ENCODE measurements at regions not wholly inside any gene's neighbourhood (a gene's known extent, or its start where the extent isn't known, plus 50 kb on each side); places are given as distances from the start of the nearest gene placed in this dataset.

DNA sequence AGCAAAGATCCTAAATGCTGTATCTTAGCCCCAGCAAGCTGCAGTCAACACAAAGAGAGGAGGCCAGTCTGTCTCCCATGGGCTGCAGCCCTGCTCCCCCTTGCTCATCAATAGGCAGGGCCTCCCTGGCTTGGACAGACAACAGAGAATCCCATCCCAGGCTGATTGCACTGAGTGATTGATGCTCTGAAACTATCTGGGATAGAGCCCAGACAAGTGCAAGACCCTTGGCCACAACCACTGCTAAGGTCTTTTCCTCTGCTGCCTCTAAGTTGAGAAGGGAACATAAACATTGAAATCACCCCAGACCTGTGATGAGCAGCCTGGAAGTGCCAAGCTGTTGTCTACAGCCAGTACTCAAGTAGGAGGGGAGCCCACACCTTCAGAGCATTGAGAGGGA is 661.0 kb upstream of the CDH18 start:
- no peaks in the 10 kb centered on the region for H3K4me1 Mint-ChIP-seq (ENCODE audit: low read depth)

DNA sequence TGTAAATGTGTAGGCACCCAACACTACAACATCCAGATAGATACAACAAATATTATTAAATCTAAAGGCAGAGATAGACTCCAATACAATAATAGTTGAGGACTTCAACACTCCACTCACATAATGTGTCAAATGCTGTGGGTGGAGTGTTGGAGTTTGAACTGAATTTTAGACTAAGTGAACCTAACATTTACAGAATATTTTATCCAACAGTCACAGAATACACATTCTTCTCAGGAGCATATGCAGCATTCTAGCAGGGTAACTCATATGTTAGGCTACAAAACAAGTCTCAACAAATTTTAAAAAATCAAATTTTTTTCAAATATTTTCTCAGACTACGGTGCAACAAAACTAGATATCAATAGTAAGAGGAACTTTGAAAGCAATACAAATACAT is 648.7 kb upstream of the CDH18 start:
- H3K27me3 Mint-ChIP-seq (ENCODE audit: insufficient read depth), result no peaks in the 10 kb centered on the region
- H3K4me1 Mint-ChIP-seq (ENCODE audit: low read depth), result no peaks in the 10 kb centered on the region
- H3K9me3 Mint-ChIP-seq, result peaks cover 9% of the 10 kb centered on the region
- H3K27ac Mint-ChIP-seq, result no peak overlapping the region
- DNase-seq (ENCODE audit: low spot score), result no peak
- intact Hi-C loops (cut with micrococcal nuclease), result no loop called here
- H3K36me3 Mint-ChIP-seq (ENCODE audit: low read depth), result no peaks in the 10 kb centered on the region
- no peak overlapping the region for H3K4me3 Mint-ChIP-seq

More for the DNA sequence above, 661.0 kb upstream of the CDH18 start:
- H3K9me3 Mint-ChIP-seq, result peaks cover 26% of the 10 kb centered on the region
- H3K27me3 Mint-ChIP-seq (ENCODE audit: insufficient read depth), result no peaks in the 10 kb centered on the region
- intact Hi-C loops (cut with micrococcal nuclease), result no loop called here
- H3K36me3 Mint-ChIP-seq (ENCODE audit: low read depth), result no peaks in the 10 kb centered on the region
- no peak for DNase-seq (ENCODE audit: low spot score)
- H3K27ac Mint-ChIP-seq, result no peak overlapping the region
- H3K4me3 Mint-ChIP-seq, result no peak overlapping the region

DNA sequence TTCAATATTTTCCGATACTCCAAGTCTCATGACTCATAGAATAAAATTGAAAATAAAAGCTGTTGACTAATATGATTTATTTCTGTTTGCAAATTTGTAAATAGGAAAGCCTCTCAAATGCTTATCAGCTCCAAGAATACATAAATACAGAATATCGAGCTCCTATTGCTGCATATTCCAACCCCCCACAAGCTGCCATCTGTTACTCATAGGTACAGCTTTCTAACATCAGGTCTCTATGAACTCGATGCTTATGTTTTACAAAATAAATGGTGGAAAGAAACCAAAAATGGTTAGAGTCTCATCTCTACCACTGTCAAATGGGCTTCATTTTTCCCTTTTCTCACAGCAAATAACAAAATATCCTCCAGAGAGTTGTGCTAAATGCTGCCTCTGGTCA is 631.6 kb upstream of the CDH18 start:
- Mint-ChIP-seq H3K4me3 (no peak overlapping the region), H3K27me3 (ENCODE audit: insufficient read depth) (no peaks in the 10 kb centered on the region), H3K9me3 (peaks cover 5% of the 10 kb centered on the region), H3K4me1 (ENCODE audit: low read depth) (no peaks in the 10 kb centered on the region), H3K36me3 (ENCODE audit: low read depth) (no peaks in the 10 kb centered on the region), H3K27ac (no peak overlapping the region)
- intact Hi-C loops (cut with micrococcal nuclease), result no loop called here
- no peak for DNase-seq (ENCODE audit: low spot score)

DNA sequence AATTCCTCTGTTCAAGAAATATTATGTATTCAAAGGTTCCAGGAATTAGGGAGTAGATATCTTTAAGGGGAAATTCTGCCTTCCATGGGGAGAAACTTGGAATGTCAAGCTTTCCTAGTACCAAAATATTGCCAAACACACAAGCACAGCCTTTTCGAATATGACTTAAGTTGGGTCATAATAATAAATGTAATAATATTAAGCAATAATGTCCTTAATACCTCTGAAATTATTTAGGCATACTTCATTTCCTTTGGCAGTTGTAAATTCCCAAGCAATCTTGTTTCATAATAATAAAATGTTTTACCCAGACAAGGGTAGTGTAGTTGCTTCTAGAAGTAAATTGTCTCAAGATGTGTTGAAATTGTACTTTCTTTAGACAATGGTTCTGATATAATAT is 630.3 kb upstream of the CDH18 start:
- Mint-ChIP-seq H3K36me3 (ENCODE audit: low read depth) (no peaks in the 10 kb centered on the region), H3K27ac (no peak overlapping the region), H3K4me3 (no peak overlapping the region), H3K4me1 (ENCODE audit: low read depth) (no peaks in the 10 kb centered on the region), H3K9me3 (peaks cover 5% of the 10 kb centered on the region), H3K27me3 (ENCODE audit: insufficient read depth) (no peaks in the 10 kb centered on the region)
- intact Hi-C loops (cut with micrococcal nuclease), result no loop called here
- DNase-seq (ENCODE audit: low spot score), result no peak

DNA sequence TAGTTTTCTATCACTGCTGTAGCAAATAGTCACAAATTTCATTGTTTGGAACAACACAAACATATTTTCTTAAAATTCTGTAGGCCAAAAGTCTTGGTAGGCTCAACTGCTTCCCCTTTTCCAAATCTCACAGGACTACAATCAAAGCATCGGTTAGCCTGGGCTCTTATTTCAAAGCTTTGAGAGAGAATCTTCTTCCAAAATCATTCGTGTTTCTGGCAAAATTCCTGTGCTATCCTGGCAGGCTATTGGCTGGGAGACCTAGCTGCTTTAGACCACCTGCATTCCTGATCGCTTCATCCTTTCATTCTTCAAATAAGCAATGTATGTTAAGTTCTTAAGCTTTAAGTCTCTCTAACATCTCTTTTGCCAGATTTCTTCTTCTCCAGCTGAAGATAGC is 629.8 kb upstream of the CDH18 start:
- no peaks in the 10 kb centered on the region for H3K27me3 Mint-ChIP-seq (ENCODE audit: insufficient read depth)
- DNase-seq (ENCODE audit: low spot score), result no peak
- intact Hi-C loops (cut with micrococcal nuclease), result no loop called here
- peaks cover 5% of the 10 kb centered on the region for H3K9me3 Mint-ChIP-seq
- no peaks in the 10 kb centered on the region for H3K36me3 Mint-ChIP-seq (ENCODE audit: low read depth)
- no peaks in the 10 kb centered on the region for H3K4me1 Mint-ChIP-seq (ENCODE audit: low read depth)
- H3K4me3 Mint-ChIP-seq, result no peak overlapping the region
- H3K27ac Mint-ChIP-seq, result no peak overlapping the region

DNA sequence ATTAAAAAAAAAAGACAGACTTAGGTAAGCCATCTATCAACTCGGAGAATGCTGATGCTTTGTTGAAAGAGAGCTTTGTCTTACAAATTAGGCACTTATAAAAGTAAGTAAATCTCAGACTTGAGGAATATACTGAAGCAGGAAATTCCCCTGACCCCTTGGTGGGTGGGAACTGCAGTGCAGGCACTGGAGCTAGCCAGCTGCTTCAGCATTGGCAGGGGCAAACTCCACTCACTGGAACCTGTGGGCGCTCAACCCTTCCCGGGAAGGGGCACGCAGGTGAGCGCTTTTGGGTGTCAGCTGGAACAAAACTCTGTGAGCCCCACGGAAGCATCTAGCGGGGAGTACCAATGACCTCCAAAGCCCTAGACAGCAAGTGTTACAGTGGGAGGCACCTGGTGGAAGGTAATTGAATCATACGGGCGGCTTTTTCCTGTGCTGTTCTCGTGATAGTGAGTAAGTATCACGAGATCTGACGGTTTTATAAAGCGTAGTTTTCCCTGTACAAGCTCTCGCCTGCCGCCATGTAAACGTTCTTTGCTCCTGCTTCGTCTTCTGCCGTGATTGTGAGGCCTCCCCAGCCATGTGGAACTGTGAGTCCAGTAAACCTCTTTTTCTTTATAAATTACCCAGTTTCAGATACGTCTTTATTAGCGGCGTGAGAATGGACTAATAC is 628.0 kb upstream of the CDH18 start:
- Mint-ChIP-seq H3K27me3 (ENCODE audit: insufficient read depth) (no peaks in the 10 kb centered on the region), H3K27ac (no peak overlapping the region), H3K9me3 (peaks cover 6% of the 10 kb centered on the region), H3K4me1 (ENCODE audit: low read depth) (no peaks in the 10 kb centered on the region), H3K36me3 (ENCODE audit: low read depth) (no peaks in the 10 kb centered on the region), H3K4me3 (no peak overlapping the region)
- intact Hi-C loops (cut with micrococcal nuclease), result no loop called here
- no peak for DNase-seq (ENCODE audit: low spot score)

DNA sequence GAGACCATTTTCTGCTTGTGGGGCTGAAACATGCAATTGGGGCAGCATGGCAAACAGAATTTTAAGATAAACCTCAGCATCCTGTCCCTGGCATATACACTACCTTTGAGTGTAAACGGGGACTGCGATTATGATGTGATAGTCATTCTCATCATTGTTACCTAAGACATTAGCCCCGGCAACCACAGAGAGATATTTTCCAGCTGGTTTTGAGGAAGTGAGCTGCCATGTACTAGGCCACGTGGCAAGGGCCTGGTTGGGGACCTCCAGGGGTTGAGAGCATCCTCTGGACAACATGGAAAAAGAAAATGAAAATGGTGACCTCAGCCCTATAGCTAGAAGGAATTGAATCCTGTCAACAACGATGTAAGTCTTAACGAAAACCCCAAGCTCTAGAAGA is 623.6 kb upstream of the CDH18 start:
- Mint-ChIP-seq H3K9me3 (peaks cover 10% of the 10 kb centered on the region), H3K4me1 (ENCODE audit: low read depth) (no peaks in the 10 kb centered on the region)

DNA sequence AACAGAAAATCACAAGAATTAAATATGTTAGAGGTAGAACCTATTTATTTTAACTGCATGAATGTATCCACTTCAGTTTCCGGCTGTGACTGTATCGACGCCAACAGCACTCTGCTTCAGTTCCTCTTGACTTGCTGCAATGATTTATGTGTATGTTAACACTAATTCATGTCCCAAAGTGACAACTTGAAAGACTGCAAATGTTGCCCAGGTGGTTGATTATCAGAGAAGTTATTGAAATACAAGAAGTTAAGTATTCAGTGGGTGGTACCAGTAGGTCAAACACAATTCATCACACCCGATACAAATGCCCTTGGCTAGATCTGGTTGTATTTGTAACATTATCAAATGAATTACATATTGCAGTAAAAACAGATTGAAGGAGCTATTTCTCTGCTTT is 622.7 kb upstream of the CDH18 start:
- DNase-seq (ENCODE audit: low spot score), result no peak
- Mint-ChIP-seq H3K27me3 (ENCODE audit: insufficient read depth) (no peaks in the 10 kb centered on the region), H3K9me3 (peaks cover 9% of the 10 kb centered on the region), H3K4me1 (ENCODE audit: low read depth) (no peaks in the 10 kb centered on the region), H3K36me3 (ENCODE audit: low read depth) (no peaks in the 10 kb centered on the region), H3K4me3 (no peak overlapping the region), H3K27ac (no peak overlapping the region)
- intact Hi-C loops (cut with micrococcal nuclease), result no loop called here

More for the DNA sequence above, 623.6 kb upstream of the CDH18 start:
- Mint-ChIP-seq H3K27ac (no peak overlapping the region), H3K27me3 (ENCODE audit: insufficient read depth) (no peaks in the 10 kb centered on the region), H3K4me3 (no peak overlapping the region), H3K36me3 (ENCODE audit: low read depth) (no peaks in the 10 kb centered on the region)
- intact Hi-C loops (cut with micrococcal nuclease), result no loop called here
- DNase-seq (ENCODE audit: low spot score), result no peak

DNA sequence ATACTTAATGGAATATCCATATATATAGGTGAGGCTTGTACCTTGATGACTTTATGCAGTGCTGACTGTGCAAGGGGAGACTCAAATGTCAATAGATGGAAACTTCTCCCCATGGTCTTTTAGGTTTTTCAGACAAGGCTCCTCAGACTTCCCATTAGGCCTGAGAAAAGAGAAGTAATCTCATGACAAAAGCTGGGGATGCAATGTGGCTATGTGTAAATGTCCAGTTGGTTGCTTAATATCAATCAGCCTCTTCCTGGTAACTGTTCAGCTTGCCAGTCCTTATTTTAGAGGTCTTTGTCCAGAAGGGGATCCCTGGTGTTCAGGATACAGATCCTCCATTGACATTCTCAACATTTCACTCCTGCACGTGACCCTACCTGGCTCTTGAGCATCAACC is 621.1 kb upstream of the CDH18 start:
- Mint-ChIP-seq H3K9me3 (peaks cover 9% of the 10 kb centered on the region), H3K4me3 (no peak overlapping the region), H3K27ac (no peak overlapping the region), H3K4me1 (ENCODE audit: low read depth) (no peaks in the 10 kb centered on the region), H3K27me3 (ENCODE audit: insufficient read depth) (no peaks in the 10 kb centered on the region), H3K36me3 (ENCODE audit: low read depth) (no peaks in the 10 kb centered on the region)
- DNase-seq (ENCODE audit: low spot score), result no peak
- intact Hi-C loops (cut with micrococcal nuclease), result no loop called here

DNA sequence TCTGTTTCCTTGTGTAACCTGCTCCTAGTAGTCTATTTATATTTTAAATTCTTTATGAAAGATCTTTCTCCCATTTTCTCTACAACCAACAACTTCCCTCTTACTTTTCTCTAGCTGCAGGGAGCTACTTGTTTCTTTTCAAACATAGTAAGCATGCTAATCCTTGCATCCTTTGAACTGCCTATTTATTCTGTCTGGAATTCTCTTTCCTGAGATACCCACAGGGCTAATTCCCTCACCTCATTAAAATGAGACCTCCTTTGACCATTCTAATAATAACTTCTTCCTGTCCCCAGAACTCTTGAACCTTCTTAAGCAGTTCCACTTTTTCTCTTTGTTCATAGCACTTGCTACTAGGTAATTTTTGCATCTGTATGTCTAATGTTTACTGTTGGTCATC is 620.6 kb upstream of the CDH18 start:
- Mint-ChIP-seq H3K27ac (no peak overlapping the region), H3K4me3 (no peak overlapping the region), H3K4me1 (ENCODE audit: low read depth) (no peaks in the 10 kb centered on the region), H3K36me3 (ENCODE audit: low read depth) (no peaks in the 10 kb centered on the region), H3K27me3 (ENCODE audit: insufficient read depth) (no peaks in the 10 kb centered on the region), H3K9me3 (peaks cover 9% of the 10 kb centered on the region)
- intact Hi-C loops (cut with micrococcal nuclease), result no loop called here
- DNase-seq (ENCODE audit: low spot score), result no peak

DNA sequence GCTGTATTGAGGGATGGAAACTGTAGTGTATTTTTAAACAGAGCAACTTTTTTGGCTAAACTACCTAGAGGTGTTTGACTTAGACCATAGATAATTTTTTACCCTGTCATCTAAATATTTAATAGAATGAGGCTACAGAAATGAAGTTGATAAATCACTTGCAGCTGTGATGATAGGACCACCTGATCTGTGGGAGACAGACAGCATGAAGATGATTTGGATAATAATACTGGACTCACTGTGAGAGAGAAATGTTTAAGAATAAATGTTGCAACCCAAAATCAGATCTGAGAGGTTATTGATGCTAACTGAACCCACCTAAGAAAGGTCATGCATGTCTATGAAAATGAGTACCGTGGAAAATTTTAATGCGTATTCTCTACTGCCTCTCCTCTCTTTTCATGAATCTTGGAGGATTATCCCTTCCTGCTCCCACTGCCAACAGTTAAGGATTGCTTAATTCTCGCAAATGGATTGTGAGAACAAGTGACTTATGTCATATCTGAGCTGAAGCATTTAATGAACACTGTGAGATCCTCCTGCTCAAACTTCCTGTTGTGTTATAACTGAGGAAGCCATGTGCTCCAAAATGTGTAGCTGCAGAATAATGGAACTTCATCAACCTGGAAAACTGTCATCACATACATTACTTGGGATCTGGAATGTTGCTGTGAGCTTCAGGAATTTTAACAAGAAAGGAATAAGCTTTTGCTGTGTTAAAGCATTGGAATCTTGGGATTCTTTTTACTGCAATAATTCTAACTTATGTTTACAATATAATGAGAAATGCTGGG is 617.9 kb upstream of the CDH18 start:
- Mint-ChIP-seq H3K36me3 (ENCODE audit: low read depth) (no peaks in the 10 kb centered on the region), H3K27me3 (ENCODE audit: insufficient read depth) (no peaks in the 10 kb centered on the region), H3K4me3 (no peak overlapping the region), H3K27ac (no peak overlapping the region), H3K9me3 (peaks cover 7% of the 10 kb centered on the region), H3K4me1 (ENCODE audit: low read depth) (no peaks in the 10 kb centered on the region)
- DNase-seq (ENCODE audit: low spot score), result no peak
- intact Hi-C loops (cut with micrococcal nuclease), result no loop called here

DNA sequence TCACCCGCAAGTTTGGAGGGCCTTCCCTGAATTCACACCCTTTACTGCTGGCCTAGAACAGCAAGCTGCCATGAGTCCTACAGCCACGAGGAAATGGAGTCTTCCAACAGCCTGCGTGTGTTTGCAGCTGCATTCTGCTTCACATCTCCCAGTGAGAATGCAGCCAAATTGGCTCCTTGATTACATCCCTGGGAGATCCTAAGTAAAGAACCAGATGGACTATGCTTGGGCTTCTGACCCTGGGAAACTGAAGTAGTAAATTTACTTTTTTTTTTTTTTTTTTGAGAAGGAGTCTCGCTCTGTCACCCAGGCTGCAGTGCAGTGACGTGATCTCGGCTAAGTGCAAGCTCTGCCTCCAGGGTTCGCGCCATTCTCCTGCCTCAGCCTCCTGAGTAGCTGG is 617.0 kb upstream of the CDH18 start:
- H3K9me3 Mint-ChIP-seq, result peaks cover 4% of the 10 kb centered on the region
- H3K4me1 Mint-ChIP-seq (ENCODE audit: low read depth), result no peaks in the 10 kb centered on the region
- intact Hi-C loops (cut with micrococcal nuclease), result no loop called here
- H3K27me3 Mint-ChIP-seq (ENCODE audit: insufficient read depth), result no peaks in the 10 kb centered on the region
- H3K36me3 Mint-ChIP-seq (ENCODE audit: low read depth), result no peaks in the 10 kb centered on the region
- no peak overlapping the region for H3K4me3 Mint-ChIP-seq
- H3K27ac Mint-ChIP-seq, result no peak overlapping the region
- DNase-seq (ENCODE audit: low spot score), result no peak

DNA sequence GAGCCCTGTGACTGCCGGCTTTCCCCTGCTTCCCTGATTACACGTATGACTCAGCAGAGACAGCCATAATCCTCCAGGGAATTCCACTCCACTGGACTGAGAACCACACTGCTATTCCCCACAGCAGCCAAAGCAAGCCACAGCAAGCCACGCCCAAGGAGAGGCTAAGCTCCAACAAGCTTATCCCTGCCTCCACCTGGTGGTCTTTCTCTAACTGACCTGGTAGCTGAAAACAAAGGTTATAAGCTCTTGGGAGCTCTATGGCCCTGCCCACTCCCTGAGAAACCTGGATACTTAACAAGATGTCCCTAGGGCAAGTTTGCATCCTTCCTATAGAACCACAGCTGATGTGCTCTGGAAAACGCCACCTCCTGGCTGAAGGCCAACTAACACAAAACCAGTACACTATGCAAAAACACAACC is 613.7 kb upstream of the CDH18 start:
- intact Hi-C loops (cut with micrococcal nuclease), result no loop called here
- no peak for DNase-seq (ENCODE audit: low spot score)
- H3K27me3 Mint-ChIP-seq (ENCODE audit: insufficient read depth), result no peaks in the 10 kb centered on the region
- peaks cover 7% of the 10 kb centered on the region for H3K9me3 Mint-ChIP-seq
- no peak overlapping the region for H3K27ac Mint-ChIP-seq
- no peaks in the 10 kb centered on the region for H3K4me1 Mint-ChIP-seq (ENCODE audit: low read depth)
- H3K4me3 Mint-ChIP-seq, result no peak overlapping the region
- no peaks in the 10 kb centered on the region for H3K36me3 Mint-ChIP-seq (ENCODE audit: low read depth)

Data from activated T-helper 1 cell treated with anti-CD3 and anti-CD28 coated beads, Interleukin-12 subunit alpha, Interleukin-12 subunit beta, Interleukin-2, Interleukin-4 antibody, amounts not matched to agents 30 ng/mL and 10 ng/mL and 1 ng/mL, durations not matched to agents 14 hours and 24 hours and 36 hours (primary cell).